Fibroblast of villous mesenchyme (primary cell): ENCODE measurements at regions not wholly inside any gene's neighbourhood (a gene's known extent, or its start where the extent isn't known, plus 50 kb on each side); places are given as distances from the start of the nearest gene placed in this dataset.

Experiments
- DNase-seq: peaks from one replicate; pipeline ENCODE4 v3.0.0-alpha.2; 2010; ENCODE audit warnings: low read depth
- H3K4me3 ChIP-seq: 2 replicates; pipeline ENCODE4 v1.5.1; 2011; ENCODE audit warnings: low read depth, mild to moderate bottlenecking, low read length
- TF ChIP-seq, protein P1 (sequence below): IDR thresholded peaks from 2 replicates; pipeline ENCODE4 v1.5.1; 2012; ENCODE audit warnings: low read depth, mild to moderate bottlenecking, low read length; ENCODE audit not compliant: insufficient read depth

DNA sequence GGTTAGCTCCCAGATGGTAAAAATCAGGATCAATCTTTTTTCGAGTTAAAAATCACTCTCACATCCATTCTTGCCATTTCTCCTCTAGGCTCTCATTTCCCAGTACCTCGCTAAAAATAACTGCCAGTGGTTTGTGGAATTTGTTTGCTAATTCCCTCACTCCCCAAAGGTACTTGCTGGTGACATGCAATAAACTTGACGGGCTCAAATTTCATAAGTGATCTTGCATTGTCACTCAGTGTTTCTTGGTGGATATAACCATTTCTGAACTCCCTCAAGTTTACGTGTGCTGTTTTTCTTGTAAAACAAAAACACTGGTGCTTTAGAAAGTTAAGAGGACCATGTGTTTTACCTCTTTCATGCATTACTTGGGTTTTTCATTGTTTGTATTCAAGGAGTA lies 399.2 kb upstream of the MKI67 start:
- no peak for DNase-seq
- no peak overlapping the region for H3K4me3 ChIP-seq
- TF ChIP-seq, protein P1, sequence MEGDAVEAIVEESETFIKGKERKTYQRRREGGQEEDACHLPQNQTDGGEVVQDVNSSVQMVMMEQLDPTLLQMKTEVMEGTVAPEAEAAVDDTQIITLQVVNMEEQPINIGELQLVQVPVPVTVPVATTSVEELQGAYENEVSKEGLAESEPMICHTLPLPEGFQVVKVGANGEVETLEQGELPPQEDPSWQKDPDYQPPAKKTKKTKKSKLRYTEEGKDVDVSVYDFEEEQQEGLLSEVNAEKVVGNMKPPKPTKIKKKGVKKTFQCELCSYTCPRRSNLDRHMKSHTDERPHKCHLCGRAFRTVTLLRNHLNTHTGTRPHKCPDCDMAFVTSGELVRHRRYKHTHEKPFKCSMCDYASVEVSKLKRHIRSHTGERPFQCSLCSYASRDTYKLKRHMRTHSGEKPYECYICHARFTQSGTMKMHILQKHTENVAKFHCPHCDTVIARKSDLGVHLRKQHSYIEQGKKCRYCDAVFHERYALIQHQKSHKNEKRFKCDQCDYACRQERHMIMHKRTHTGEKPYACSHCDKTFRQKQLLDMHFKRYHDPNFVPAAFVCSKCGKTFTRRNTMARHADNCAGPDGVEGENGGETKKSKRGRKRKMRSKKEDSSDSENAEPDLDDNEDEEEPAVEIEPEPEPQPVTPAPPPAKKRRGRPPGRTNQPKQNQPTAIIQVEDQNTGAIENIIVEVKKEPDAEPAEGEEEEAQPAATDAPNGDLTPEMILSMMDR, result no peak

DNA sequence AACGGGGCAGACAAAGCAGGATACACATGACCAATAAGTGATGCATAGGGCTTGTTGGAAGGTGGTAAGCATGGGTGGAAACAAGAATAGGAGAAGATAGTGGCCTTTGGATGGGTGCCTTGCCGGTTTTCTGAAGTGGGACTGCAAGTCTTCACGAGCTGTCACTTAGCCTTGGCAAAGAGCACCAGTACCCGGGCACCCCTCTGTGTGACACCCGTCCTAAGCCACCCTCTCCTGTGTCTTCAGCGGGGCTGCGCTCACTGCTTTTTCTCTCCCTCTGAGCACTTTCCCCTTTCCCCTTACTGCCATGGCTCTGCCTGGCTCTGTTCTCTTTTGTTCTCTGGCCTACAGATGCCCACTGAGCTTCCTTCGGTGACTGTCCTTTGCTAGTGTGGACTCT lies 399.7 kb upstream of the MKI67 start:
- DNase-seq, result no peak
- TF ChIP-seq, protein P1, result no peak
- no peak overlapping the region for H3K4me3 ChIP-seq

DNA sequence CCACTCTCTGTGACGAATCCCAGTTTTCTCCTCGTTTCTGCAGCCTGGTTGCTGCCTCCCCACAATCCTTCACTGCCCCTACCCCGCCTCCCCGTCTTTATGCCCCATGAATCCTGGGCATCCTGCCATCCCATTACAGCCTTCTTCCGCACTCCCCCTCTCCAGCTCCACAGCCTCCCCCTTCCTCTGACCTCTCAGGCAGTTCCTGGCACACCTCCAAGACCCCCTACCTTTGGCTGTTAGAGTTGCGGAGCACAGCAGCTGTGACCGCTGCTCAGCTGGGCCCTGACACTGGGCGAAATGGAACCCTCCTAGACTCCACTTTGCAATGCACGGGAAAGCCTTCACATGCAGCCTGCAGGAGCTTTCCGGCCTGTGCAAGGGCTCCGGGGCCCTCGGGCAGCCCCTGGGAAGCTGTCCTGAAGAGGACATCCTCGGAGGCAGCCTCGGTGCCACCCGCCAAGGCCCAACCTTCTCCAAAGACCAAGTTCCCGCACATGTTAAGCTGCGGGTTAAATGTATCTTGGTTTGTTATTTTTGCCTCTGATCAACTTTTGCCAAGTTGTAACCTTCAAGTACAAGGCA lies 400.7 kb upstream of the MKI67 start:
- H3K4me3 ChIP-seq, result no peak overlapping the region
- TF ChIP-seq, protein P1, result no peak

DNA sequence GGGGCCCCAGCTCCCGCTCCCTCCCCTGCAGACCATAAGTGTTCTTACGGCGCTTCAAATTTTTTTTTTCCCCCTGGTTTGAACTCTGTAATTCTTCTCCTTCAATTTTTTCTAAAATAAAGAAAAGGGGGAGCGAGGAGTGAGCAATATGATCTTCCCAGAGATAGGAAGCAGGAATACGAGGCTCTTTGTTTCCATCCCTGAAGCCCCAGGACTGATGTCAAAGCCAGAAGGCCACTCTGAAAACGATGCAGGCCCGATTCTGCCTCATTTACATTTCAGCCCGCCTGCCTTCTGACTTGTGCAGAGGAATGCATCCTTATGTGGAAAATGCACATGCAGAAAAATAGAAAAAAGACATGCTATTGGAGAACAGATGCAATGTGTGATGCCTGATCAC lies 401.5 kb upstream of the MKI67 start:
- no peak for DNase-seq

More for the DNA sequence above, 400.7 kb upstream of the MKI67 start:
- no peak for DNase-seq

DNA sequence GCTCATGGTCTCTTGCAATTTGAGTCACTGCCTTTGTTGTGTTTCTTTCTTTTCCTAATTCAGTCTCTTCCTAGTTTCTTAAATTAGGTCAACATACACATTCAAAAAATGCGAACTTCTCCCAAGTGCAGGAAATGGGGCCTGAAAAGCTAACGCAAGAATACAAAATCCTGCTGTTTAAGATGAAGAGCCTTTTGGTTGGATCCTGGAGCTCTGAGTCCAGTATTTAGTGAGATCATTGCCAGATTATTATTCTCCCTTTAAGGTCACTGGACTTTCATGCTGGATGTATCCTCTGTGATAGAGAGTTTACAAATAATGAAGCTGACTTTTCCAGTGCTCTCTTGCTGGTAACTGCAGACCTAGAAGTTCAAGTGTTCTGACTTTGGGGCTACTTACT lies 401.9 kb upstream of the MKI67 start:
- no peak overlapping the region for H3K4me3 ChIP-seq
- TF ChIP-seq, protein P1, result no peak
- DNase-seq, result no peak

More for the DNA sequence above, 401.5 kb upstream of the MKI67 start:
- no peak overlapping the region for H3K4me3 ChIP-seq
- TF ChIP-seq, protein P1, result no peak

DNA sequence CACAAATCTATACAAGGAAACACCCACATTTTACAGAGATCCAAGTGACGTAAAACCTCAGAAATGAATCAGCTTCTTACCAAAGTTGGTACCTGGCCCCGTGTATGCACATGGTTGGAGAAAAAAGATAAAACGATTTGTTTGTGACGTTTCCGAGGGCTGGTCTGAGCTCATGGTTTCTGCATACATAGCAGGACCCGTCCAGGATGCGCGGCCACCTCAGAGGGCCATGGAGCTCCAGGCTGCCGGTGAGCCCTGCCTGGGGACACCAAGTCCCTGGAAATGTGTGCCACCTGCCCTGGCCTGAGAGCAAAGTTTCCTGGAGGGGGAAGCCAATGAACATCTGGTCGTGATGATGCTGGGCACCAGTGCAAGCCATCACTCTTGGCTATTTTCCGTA lies 402.6 kb upstream of the MKI67 start:
- no peak overlapping the region for H3K4me3 ChIP-seq
- DNase-seq, result no peak
- TF ChIP-seq, protein P1, result no peak

DNA sequence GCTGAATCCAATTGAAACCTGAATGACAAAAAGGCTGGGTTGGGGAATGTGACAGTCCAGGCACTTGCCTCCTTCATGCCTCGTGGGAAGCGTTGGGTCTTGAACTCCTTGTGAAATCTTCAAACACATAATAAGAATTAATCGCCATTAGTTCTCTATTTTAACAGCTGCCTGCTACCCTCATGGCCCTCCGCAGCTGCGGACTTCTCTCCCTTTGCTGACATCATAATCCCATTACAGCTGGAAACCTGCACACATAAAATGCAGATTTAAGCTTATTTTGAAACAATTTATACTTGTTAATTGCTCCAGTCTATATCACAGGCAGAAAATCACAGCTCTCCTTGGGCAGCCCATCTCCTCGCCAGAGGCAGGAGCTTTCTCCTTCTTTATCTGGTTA lies 403.0 kb upstream of the MKI67 start:
- no peak overlapping the region for H3K4me3 ChIP-seq
- DNase-seq, result no peak
- TF ChIP-seq, protein P1, result no peak
